ENCODE measurements at regions not wholly inside any gene's neighbourhood (a gene's known extent, or its start where the extent isn't known, plus 50 kb on each side); places are given as distances from the start of the nearest gene placed in this dataset.
A peak's percentile ranks its signal among the peaks of the same experiment; 100 is the strongest.

DNA sequence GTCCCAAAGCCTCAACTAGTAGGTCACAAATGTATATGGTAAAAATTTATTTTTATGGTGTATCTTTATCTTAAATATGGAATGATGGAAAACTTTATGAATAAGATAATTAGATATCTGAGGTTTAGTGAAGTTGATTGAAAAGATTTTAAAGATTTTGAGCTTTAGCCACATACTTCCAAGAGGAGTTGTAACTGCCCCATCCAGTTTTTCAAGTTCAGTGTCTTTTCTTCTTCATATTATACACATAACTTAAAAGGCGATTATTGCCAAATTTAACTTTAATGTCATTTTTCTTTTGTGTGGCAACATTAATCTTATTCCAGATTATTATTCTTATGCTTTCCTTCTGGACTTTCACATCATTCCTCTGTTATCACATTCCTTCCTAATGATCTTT lies 266.4 kb downstream of the TINAG start:
- no peak for DNase-seq

DNA sequence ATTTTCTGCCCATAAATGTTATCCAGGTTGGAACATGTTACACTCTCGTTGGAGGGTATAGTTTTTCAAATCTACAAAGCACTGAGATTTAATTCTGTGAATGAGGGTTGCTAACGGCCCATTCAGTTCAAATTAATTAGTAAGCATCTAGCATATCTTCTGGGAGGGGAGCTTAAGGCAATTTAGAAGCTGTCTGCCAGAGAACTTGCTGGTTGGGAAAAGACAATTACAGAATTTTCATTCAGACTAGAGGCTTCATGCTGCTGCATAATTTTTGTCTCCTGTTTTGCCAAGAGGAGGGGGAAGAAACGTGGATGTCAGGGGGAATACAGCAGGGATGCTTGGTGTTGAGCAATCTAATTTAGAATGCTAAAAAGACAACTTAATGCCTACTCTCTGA lies 268.3 kb upstream of the FAM83B start:
- no peak for DNase-seq

DNA sequence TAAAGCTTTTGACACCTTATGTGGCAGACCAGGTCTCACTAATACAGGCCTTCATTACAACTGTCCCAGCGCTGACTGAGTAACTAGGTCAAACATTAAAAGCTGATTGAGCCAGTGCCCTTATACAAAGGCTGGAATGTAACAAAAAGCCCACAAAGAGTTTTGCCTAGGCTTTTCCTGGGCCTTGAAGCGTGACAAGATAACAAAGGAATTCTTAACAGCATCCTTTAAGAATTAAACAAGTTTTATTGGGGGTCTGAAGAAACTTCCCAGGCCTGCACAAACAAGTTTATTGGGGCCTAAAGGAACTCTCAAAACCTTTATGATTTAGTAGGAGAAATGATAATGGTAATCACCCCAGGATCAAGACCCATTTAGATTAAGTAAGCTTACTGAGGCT lies 267.6 kb upstream of the FAM83B start:
- DNase-seq = no peak

DNA sequence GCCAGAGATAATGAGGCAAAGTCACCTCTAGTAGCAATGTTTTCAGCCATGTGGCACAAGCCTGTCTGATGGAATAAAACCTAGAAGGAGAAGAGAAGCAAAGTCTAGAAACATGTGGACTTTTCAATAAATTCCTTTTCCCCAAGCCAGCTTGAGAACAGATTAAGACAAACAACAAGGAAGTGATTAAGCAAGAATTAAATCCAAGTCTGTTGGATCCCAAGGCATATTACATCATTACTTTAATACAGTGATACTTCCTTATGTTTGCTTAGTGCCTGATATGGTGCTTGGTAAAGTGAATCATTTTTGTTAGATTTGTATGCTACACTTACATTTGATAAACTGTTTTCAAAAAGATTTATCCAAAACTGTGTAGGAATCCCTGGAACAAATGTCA lies 260.3 kb upstream of the FAM83B start:
- peak; percentile 29 for DNase-seq

DNA sequence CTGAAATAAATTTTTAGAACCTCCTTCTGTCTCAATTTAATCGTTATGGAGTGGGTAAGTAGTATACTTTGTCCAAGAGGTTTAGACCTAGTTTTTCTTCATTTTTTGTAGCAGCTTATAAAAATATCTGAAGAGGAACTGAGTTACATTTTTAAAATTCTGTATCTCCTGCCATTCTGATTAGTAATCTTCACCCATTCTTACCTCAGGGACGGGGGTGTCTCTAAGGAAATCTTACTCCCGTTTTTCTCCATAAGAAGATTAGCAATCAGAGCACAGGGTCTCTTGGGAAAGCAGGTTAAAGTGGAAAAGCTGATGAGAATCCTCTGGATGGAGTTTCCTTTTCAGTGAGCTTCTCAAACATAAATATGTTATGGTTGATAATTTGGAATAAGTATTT lies 259.3 kb upstream of the FAM83B start:
- peak; percentile 73 for DNase-seq

DNA sequence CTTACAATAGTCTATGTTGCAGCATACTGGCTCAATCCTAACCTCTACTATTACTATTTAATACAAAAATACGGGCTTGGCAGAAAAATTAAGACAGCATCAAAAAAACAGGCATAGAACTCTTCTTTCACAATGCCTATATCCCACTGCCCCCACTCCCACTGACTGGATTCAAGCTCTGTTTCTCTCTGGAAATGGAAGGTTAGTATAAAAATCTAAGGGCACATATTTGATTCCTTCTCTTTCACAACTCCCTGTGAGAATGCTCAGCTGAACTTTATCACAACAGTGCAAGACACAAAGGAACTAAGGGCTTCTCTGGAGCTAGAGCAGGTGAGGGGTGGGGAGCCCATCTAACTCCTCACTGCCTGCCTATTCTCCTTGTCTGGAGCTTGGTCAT lies 258.4 kb upstream of the FAM83B start:
- no peak for DNase-seq

DNA sequence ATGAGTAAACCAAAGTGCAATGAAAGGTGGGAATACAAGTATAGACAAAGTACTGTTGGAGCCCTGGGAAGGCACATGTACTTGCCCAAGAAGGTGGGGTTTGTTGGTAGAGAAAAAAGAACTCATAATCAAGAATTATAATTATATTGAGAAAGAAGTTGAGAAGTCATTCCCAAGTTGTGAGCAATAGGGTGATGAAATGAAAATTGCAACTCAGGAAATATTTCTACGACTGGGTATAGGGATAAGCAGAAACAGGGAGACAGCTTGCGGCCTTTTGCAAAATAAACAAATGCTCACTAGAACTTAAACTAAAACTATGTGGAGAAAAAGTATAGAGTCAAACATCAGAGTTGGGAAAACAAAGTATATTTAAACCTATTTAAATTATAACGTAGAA lies 250.7 kb upstream of the FAM83B start:
- no peak for DNase-seq

DNA sequence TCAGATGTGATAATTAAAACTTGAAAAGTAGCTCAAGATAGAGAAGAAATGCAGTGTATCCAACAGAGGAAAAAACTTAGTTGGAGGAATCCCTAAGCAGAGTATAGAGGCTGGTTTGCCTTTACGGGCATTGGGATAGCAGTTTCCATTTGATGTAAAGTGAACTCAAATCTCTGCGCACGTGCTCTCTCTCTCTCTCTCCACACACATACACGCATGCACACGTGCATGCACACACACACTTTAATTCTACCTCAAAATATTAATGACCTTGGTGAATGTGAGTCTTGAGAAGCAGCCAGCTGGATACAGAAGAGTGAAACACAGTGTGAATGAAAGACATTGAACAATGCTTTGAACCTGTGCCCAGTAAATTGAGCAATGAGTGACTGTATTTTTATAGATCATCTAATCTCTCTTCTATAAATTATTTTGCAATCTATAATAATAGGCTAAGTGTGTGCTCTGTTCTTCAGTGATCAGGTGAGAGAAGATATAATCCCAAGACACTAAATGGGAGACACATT lies 247.7 kb upstream of the FAM83B start:
- no peak for DNase-seq

DNA sequence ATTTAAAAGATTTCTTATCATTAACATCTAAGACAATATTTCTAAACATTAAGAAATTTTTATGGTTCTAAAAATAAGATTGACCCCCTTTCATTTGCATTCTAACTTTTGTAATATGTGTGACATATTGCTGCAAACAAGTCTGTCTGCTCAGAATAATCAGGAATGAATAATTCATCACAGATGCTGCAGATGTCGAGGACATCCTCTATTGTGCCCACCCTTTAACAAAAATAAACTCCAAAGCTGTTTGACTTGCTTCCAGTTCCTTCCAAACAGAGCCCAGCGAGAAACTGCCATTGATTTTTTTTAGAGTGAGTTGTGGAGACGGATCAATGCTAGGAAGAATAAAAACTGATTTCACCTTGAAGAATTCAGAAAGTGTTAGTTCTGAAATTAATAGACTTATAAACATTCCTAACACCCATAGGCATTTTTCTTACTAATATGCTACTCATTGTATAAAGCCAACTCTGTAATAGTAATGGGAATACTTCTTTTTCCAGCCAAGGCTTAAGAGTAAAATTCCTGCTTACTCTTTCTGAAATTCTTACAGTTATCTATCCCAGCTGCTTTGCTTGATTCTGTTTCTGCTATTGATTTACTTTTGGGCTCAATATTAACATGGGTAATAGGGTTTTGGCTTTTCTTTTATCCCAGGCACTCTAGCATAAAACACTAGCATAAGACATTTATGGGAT lies 244.8 kb upstream of the FAM83B start:
- no peak for DNase-seq

DNA sequence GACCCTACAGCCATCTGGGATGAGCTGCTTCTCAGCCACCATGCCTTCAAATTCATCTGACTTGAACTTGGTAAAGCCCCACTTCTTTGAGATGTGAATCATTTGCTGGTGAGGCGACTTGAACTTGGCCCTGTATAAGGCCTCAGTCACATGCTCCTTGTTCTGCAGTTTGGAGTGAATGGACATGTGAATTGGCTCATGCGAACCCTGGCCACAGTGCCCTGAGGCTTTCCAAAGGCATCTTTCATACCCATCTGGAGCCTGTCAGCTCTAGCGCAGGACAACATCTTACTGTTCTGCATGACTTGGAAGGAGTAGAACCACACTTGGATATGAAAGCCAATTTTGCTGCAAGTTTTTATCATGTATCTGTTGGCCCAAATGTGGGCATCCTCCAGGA lies 244.0 kb upstream of the FAM83B start:
- no peak for DNase-seq

DNA sequence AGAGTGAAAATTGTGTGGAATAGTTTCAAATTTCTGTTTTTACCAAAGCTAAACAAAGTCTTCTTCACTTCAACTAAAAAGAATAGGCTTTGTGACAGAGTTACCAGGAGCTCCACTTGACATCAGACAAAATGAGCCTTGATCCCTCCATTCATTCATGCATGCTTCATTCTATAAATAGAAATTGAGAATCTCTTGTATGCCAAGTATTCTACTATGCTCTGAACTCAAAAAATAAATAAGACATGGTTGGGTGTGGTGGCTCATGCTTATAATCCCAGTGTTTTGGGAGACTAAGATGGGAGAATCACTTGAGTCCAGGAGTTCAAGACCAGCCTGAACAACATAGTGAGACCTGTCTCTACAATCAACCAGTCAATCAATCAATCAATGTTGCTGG lies 236.6 kb upstream of the FAM83B start:
- no peak for DNase-seq

DNA sequence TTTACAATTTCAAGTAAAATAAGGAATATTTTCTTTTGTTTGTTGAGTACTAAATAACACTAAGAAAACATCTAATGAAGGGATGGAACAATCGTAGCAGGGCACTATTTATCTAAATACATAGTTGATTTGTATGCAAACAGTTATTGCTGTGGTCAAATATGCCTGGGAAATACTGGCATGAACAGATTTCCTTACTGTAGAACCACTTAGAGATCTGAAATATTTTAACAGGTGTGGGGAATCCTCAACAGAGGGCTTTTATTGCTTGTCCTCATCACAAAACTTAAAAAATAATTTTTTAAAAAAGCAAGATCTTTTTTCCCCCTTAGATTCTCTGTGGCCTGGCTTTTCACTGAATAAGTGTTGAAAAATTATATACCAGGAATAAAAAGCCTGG lies 233.0 kb upstream of the FAM83B start:
- no peak for DNase-seq

DNA sequence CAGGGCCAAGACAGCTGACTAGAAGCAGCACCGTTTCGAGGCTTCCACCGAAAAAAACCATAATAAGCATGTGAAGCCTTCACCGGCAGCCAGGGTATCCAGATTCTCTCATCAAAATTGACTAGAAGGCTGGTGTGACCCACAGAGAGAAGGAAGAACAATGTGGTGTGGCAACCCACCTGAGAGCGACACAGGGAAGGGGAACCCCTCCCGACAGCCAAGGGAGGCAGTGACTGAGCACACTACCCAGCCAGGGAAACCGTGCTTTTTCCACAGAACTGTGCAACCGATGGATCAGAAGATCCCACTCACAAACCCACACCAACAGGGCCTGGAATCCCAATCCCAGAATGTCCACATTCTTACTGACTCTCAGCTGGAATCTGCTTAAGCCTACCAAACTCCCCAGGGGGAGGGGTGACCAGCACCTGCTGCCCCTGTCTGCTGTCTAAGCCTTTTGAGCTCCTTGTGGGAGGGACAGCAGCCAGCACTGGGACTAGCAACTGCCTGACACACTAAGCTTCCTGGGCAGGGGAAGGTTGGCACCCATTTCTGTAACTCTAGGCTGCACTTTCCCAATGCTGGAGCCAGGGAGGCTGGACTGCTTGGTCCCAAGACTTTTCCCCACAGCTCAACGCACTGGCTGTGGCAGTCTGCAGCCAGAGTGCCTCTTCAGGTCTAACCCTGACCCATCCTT lies 231.9 kb upstream of the FAM83B start:
- DNase-seq = peak; percentile 94

DNA sequence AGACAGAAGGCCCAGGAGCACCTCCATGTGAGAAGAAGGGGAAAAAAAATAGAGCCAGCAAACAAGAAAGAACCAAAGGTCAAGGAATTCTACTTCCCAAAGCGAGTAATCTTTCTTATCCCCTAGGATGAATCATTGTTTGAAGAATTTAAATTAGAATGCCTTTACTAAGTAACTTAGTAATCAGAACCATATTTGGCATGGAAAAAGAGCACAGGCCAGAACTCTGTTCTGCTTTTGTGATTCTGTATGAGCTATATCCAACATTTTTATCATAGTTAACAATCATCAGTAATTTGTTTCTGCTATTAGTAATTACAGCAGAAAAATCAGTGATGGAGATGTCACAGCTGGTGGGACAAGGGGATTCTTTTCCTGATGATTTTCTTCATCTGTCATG lies 228.8 kb upstream of the FAM83B start:
- DNase-seq = no peak

DNA sequence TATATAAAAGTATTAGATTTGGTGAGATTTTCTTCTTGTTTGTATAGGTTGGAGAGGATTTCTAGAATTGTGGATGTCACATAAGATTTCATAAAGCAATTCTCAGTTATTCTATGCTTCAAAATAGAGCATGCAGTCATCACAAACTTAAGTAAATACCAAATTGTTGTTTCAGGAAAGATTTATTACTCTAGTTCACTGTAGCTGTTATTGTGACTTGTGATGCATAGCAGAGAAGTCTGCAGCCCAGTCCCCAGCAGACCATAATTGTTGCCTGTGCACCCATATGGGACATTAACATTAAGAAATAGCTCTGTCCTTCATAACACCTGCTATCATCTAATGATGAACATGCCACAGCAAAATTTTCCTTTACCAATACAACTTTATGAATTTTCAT lies 228.0 kb upstream of the FAM83B start:
- no peak for DNase-seq

DNA sequence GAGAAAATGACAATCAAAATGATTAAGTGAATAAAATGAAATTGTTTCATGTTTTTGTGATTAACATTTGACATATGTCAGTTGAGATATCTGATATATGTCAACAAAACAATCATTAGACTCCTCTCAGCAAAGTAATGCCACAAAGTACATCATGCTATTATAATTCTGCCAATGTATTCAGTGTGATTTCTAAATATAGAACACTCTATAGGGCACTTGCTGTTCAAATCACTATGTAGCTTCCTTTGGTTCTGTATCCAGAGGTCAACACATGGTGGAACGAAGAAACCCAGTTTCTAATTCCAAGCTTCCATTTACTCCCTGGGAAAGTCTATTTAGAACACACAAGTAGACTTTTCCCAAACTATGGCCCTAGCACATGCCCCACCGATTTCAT lies 227.5 kb upstream of the FAM83B start:
- DNase-seq = no peak

DNA sequence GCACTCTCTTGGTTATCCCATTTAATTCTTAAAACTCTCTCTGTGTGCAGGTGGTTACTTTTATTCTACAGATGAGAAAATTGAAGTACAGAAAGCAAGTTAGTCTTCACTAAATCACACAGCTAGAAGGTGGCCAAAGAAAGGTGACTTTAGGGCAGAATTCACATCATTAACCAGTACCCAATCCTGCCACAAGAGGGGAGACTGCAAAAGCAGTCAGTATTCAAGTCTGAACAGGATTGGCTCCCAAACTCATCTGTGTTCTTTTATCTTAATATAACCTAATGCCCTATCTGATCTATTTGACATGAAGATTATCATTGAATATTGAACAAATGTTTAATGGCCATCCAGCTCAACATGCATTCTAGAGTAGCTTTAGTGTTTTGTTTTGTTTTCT lies 225.3 kb upstream of the FAM83B start:
- DNase-seq = no peak

DNA sequence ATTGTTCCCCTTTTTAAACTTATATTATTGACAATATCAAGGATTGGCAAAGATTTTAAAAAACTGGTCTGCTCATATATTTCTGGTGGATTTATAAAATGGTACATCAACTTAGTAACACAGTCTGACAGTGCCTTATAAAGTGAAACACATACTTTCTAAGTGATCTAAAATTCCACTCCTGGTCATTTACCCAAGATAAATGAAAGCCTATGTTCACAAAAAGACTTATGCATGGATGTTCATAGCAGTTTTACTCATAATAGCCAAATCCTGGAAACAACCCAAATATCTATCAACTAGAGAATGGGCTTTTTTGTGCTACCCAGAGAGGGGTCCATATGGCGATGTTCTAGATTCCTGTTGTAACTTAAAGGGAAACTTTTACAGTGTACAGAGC lies 222.4 kb upstream of the FAM83B start:
- no peak for DNase-seq

DNA sequence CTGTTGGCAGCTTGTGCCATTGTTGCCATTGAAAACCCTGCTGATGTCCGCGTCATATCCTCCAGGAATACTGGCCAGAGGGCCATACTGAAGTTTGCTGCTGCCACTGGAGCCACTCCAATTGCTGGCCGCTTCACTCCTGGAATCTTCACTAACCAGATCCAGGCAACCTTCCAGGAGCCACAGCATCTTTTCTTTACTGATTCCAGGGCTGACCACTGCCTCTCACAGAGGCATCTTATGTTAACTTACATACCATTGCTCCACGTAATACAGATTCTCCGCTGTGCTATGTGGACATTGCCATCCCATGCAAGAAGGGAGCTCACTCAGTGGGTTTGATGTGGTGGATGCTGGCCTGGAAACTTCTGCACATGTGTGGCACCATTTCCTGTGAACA lies 221.8 kb upstream of the FAM83B start:
- no peak for DNase-seq

DNA sequence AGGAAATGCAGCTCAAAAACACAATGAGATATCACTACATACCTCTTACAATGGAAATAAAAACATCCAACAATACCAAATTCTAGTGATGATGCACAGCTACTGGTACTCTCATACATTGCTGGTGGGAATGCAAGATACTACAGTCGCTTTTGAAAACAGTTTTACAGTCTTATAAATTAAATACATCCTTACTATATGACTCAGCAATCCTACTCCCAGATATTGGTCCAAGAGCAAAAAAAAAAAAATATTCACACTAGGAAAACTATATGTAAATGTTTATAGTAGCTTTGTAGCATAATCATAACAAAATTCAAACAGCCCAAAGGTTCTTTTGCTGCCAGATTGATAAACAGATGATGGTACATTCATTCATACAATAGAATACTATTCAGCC lies 217.4 kb upstream of the FAM83B start:
- no peak for DNase-seq

DNA sequence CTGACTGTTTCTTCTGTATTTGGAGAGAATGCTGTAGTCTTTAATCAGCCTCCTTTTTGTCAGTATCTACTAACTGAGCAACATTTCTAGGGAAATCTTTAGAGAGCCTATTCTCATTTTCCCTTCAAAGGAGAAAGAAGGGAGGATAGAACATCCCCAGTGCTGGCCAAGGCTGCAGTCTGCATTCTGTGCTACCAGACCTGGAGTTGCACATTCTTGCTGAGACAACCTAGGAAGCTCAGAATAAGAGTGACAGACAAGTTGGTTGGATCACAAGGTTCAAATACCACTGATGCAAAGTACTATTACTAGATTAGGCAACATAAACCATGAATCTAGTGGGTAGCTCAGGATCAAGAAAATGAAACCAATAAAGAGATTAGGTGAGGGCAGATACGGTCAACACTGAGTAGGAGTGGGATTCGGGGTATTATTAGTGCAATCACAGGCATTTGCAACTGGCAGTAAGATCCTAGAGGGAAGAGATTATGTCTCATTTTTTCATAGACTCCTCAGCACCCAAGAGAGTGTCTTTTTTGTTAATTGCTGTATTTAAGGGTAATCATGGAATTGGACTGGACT lies 213.5 kb upstream of the FAM83B start:
- DNase-seq = peak; percentile 90

DNA sequence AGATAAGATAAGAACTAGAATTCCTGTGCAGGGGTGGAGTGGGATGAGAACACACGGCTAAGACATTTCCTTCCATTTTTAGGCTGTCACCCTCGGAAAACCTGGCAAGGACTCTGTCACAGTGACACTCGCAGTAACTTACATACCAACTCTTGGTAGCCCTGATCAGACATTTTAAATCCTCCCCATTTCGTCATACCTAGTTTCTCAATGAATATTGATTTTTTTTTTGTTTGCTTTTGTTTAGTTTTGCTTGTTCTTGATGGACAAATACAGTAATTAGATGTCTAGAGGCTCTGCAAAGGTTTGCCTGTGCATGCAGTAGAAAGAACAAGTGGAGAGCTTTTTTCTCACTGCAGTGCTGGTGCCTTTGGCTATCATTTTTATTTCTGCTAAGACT lies 213.0 kb upstream of the FAM83B start:
- DNase-seq = no peak

DNA sequence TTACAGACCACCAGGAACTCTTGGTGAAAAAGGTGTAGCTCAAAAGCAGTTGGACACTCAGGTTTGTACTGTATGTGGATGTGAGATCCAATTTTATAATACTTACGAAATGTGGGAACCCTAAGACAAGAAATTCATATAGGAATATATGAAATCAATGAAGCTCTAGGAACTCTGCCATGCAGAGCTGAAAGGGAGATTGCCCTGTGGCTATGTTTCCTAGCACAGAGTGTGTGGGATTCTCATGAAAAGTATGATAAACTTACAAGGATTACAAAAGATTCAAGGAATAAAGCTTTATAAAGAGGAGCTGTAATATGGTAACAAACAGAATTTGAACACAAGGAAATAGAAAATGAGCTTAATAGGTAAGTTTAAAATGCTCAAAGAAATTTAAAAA lies 205.7 kb upstream of the FAM83B start:
- no peak for DNase-seq

Measured in NCI-H82 (cell line).